ENCODE measurements at regions not wholly inside any gene's neighbourhood (a gene's known extent, or its start where the extent isn't known, plus 50 kb on each side); places are given as distances from the start of the nearest gene placed in this dataset.

- Mint-ChIP-seq H3K4me3 (ENCODE audit: unreplicated experiment) (no peak overlapping the region), H3K27me3 (ENCODE audit: low read depth, unreplicated experiment) (peaks cover 16% of the 10 kb centered on the region), H3K36me3 (ENCODE audit: low read depth, unreplicated experiment) (no peaks in the 10 kb centered on the region), H3K9me3 (ENCODE audit: unreplicated experiment) (no peaks in the 10 kb centered on the region), H3K27ac (ENCODE audit: unreplicated experiment) (no peak overlapping the region), H3K4me1 (ENCODE audit: low read depth, unreplicated experiment) (no peaks in the 10 kb centered on the region)
- no peaks in the 10 kb centered on the region for H3K36me3 ChIP-seq (ENCODE audit: insufficient read depth, low read length)
- no peaks in the 10 kb centered on the region for H4K20me1 ChIP-seq (ENCODE audit: insufficient read depth, low read length)
- no peaks in the 10 kb centered on the region for H3K79me2 ChIP-seq (ENCODE audit: insufficient read depth, low read length)
- DNase-seq (ENCODE audit: low read depth), result no peak
- no peak overlapping the region for H2AFZ ChIP-seq (ENCODE audit: low read depth, low read length)
- TF ChIP-seq CTCF (IDR thresholded peaks at IDR 0.05; ENCODE audit: insufficient read depth, low read depth, low read length) (no peak), EZH2 (IDR thresholded peaks at IDR 0.05; ENCODE audit: insufficient read depth, low read length) (no peak)
- no peak for FAIRE-seq
- H3K9me3 ChIP-seq (ENCODE audit: insufficient read depth, low read depth, low read length), result no peaks in the 10 kb centered on the region
- peaks cover 11% of the 10 kb centered on the region for H3K27me3 ChIP-seq (ENCODE audit: insufficient read depth, low read length)
- H3K4me3 ChIP-seq (ENCODE audit: insufficient read depth, low read depth, low read length), result no peak overlapping the region
- H3K9ac ChIP-seq (ENCODE audit: low read length), result no peak overlapping the region
- no peak overlapping the region for H3K4me2 ChIP-seq (ENCODE audit: low read length)
- H3K27ac ChIP-seq (ENCODE audit: low read depth, low read length), result no peak overlapping the region
- no peaks in the 10 kb centered on the region for H3K4me1 ChIP-seq (ENCODE audit: insufficient read depth, low read length)
Measured at GRCh38 chr16:86143666-86144065, 244.7 kb downstream of the IRF8 start.

DNA sequence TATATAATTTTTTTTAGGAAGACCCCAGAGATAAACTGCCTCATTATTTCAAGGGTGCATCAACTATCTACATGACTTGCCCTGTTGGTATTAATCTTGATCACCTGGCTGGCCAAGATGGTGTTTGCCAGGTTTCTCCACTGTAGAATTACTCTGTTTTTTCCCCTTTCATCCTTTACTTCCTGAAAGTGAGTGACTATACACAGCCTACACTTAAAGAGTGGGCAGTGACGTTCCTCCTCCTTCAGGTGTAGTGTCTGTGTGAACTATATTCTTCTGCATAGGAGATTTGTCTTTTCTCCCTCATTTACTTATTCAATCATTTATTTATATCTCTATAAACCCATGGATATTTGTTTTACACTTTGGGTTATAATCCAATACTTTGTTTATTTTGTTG is 246.7 kb downstream of the IRF8 start:
- H3K79me2 ChIP-seq (ENCODE audit: insufficient read depth, low read length), result no peaks in the 10 kb centered on the region
- H3K27me3 ChIP-seq (ENCODE audit: insufficient read depth, low read length), result peaks cover 11% of the 10 kb centered on the region
- no peaks in the 10 kb centered on the region for H3K4me1 ChIP-seq (ENCODE audit: insufficient read depth, low read length)
- no peak for DNase-seq (ENCODE audit: low read depth)
- no peaks in the 10 kb centered on the region for H3K9me3 ChIP-seq (ENCODE audit: insufficient read depth, low read depth, low read length)
- no peak overlapping the region for H3K4me2 ChIP-seq (ENCODE audit: low read length)
- H3K4me3 ChIP-seq (ENCODE audit: insufficient read depth, low read depth, low read length), result no peak overlapping the region
- Mint-ChIP-seq H3K27me3 (ENCODE audit: low read depth, unreplicated experiment) (peaks cover 24% of the 10 kb centered on the region), H3K4me1 (ENCODE audit: low read depth, unreplicated experiment) (no peaks in the 10 kb centered on the region), H3K9me3 (ENCODE audit: unreplicated experiment) (no peaks in the 10 kb centered on the region), H3K36me3 (ENCODE audit: low read depth, unreplicated experiment) (no peaks in the 10 kb centered on the region), H3K27ac (ENCODE audit: unreplicated experiment) (no peak overlapping the region), H3K4me3 (ENCODE audit: unreplicated experiment) (no peak overlapping the region)
- no peaks in the 10 kb centered on the region for H4K20me1 ChIP-seq (ENCODE audit: insufficient read depth, low read length)
- TF ChIP-seq EZH2 (IDR thresholded peaks at IDR 0.05; ENCODE audit: insufficient read depth, low read length) (no peak), CTCF (IDR thresholded peaks at IDR 0.05; ENCODE audit: insufficient read depth, low read depth, low read length) (no peak)
- no peak overlapping the region for H3K27ac ChIP-seq (ENCODE audit: low read depth, low read length)
- no peak overlapping the region for H2AFZ ChIP-seq (ENCODE audit: low read depth, low read length)
- no peak overlapping the region for H3K9ac ChIP-seq (ENCODE audit: low read length)
- H3K36me3 ChIP-seq (ENCODE audit: insufficient read depth, low read length), result no peaks in the 10 kb centered on the region
- FAIRE-seq, result no peak

DNA sequence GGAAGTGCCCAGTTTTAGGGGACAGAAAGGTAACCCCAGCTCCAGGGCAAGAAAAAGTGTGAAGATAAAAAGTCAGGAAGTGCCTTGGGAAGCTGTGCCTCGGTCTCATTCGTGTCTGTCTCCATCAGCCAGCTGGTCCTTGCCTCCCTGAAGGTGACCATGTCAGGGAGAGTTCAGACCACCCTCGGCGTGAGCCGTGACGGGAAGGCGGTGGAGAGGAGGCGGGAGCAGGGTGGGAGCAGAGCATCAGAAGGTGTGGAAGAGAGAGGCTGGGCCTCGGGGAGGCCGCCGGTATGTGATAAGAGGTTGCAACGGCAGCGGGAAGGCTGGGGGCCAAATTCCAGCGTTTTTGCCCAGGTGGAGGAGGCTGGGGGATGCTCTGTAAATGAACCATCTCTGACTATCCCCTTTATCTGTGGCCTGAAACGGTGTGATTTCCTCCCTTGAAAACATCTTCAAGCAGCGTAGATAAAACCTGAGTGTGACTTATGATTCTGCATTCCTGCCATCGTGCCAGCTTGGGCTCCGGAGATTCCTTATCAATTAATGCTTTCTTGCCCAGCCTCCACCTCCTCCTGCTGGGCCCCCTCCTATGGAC is 251.8 kb downstream of the IRF8 start:
- Mint-ChIP-seq H3K36me3 (ENCODE audit: low read depth, unreplicated experiment) (no peaks in the 10 kb centered on the region), H3K27me3 (ENCODE audit: low read depth, unreplicated experiment) (peaks cover 51% of the 10 kb centered on the region), H3K9me3 (ENCODE audit: unreplicated experiment) (peaks cover 2% of the 10 kb centered on the region), H3K4me3 (ENCODE audit: unreplicated experiment) (no peak overlapping the region), H3K27ac (ENCODE audit: unreplicated experiment) (no peak overlapping the region), H3K4me1 (ENCODE audit: low read depth, unreplicated experiment) (no peaks in the 10 kb centered on the region)
- peaks cover 14% of the 10 kb centered on the region for H3K27me3 ChIP-seq (ENCODE audit: insufficient read depth, low read length)
- H3K36me3 ChIP-seq (ENCODE audit: insufficient read depth, low read length), result no peaks in the 10 kb centered on the region
- no peak overlapping the region for H3K4me3 ChIP-seq (ENCODE audit: insufficient read depth, low read depth, low read length)
- no peaks in the 10 kb centered on the region for H3K79me2 ChIP-seq (ENCODE audit: insufficient read depth, low read length)
- no peaks in the 10 kb centered on the region for H3K4me1 ChIP-seq (ENCODE audit: insufficient read depth, low read length)
- DNase-seq (ENCODE audit: low read depth) (no peak), FAIRE-seq (no peak)
- no peaks in the 10 kb centered on the region for H3K9me3 ChIP-seq (ENCODE audit: insufficient read depth, low read depth, low read length)
- no peak overlapping the region for H3K27ac ChIP-seq (ENCODE audit: low read depth, low read length)
- H3K9ac ChIP-seq (ENCODE audit: low read length), result no peak overlapping the region
- H3K4me2 ChIP-seq (ENCODE audit: low read length), result no peak overlapping the region
- H2AFZ ChIP-seq (ENCODE audit: low read depth, low read length), result no peak overlapping the region
- TF ChIP-seq CTCF (IDR thresholded peaks at IDR 0.05; ENCODE audit: insufficient read depth, low read depth, low read length), result no peak
- TF ChIP-seq EZH2 (IDR thresholded peaks at IDR 0.05; ENCODE audit: insufficient read depth, low read length), result no peak
- no peaks in the 10 kb centered on the region for H4K20me1 ChIP-seq (ENCODE audit: insufficient read depth, low read length)

Data from astrocyte (in vitro differentiated cells and primary cell).